ENCODE measurements at regions not wholly inside any gene's neighbourhood (a gene's known extent, or its start where the extent isn't known, plus 50 kb on each side); places are given as distances from the start of the nearest gene placed in this dataset.
"Not testable (repeated sequence)": the region's sequence is repeated elsewhere in the genome, so short reads cannot be mapped to it uniquely, and the experiment has no call there.

DNA sequence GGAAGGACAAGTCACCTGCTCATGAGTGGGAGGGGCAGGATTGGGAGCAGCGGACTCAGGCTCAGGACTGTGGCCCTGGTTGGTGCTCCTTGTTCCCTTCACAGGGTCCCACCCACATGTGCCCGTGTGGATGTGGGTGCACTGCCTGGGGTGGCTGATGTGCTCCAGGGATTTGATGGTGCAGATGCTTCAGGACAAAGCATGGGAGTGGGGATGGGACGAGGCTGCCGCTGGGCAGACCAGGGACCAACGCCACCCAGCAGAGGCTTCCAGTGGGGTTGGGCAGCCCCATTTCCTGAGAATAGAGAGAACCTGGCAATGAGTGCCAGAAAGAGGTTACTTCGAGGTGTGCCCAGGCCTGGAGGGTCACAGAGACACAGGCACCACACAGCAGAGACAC, 65.5 kb upstream of the IGLL5 start:
- DNase-seq (ENCODE audit: low spot score) = no peak

DNA sequence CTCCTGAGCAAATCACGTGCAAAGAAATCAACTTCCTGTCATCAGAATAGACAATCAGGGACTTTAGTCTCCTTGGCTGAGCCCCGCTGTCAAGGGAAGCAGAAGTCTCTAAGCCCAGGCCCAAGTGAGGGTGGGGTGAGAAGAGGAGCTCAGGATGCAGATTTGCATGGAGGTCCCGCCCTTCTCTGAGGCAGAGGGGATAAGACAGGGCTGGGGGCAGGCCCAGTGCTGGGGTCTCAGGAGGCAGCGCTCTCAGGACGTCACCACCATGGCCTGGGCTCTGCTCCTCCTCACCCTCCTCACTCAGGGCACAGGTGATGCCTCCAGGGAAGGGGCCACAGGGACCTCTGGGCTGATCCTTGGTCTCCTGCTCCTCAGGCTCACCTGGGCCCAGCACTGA, 65.1 kb upstream of the IGLL5 start:
- DNase-seq (ENCODE audit: low spot score) = not testable (repeated sequence)

DNA sequence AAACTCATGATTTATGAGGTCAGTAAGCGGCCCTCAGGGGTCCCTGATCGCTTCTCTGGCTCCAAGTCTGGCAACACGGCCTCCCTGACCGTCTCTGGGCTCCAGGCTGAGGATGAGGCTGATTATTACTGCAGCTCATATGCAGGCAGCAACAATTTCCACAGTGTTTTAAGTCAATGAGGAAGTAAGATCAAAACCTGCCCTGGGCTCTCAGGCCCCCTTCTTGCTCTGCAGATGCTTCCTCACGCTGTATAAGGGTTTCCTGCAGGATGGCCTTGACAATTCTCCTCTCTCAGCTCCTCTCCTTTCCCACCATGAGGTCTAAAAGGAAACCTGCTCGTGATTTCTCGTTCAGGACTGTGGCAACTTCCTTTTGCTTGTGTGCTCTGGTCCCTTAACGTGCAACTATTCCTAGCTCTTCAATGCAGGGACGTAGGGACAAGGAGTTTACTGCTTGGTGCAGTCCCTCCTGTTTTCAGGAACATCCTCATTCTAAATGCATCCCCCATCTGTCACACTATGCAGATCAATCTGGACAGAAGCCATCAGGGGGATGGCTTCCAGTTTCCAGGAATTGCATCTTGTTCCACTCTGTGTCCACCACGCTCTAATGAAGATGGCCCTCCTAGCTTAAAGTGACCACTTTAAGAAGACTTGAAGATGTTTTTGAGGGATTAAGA, 64.3 kb upstream of the IGLL5 start:
- DNase-seq (ENCODE audit: low spot score) = no peak

DNA sequence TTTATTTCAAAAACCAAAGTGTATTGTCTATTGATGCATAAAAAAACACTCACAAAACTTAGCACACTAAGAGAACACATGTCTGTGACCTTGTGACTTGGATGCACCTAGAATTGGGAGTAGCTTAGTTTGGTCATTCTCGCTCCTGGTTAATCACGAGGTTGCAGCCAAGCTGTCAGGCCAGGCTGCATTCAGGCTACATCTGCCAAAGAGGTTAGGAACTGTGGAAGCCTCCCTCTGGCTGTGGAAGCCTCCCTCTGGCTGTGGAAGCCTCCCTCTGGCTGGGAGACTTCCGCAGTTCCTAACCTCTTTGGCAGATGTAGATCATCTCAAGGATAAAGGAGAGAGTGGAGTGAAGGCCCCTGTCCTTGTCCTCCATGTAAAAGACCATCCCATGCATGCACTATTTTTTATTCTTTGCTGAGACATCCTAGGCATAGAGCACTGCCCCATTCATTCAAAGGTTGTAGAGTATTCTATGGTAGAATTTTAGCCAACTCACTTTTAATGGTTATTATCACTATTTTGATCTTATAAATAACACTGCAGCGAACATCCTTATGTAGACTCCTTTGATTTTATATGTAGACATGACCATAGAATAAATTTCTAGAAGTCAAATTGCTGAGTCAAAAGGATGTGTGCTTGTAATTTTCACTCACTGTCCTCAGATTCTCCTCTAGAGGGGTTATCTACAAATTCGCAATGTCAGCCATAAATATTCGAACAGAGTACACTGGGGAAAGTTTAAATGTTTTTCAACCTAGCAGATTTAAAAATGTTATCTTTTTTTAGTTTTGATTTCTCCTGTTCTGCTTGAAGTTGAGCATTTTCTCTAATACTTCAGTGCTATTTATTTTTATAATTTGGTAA, 63.0 kb upstream of the IGLL5 start:
- no peak for DNase-seq (ENCODE audit: low spot score)

DNA sequence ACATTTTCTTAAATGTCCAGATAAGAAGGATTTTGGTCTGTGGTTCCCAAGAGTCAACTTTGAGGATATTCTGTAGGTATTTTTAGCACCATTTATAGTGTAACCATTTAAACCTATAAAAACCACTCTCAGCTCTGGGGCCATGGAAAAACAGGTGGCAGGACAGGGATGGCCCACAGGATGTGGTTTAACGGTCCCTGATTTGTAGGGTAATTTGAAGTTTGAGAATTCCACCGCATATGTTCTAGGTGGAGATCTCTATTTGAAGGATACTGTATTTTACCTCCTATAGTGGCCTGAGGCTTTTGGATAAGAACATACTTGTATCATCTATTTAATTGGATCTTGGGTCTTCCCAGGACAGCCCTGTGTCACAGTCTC, 62.4 kb upstream of the IGLL5 start:
- DNase-seq (ENCODE audit: low spot score) = peak; percentile 4

DNA sequence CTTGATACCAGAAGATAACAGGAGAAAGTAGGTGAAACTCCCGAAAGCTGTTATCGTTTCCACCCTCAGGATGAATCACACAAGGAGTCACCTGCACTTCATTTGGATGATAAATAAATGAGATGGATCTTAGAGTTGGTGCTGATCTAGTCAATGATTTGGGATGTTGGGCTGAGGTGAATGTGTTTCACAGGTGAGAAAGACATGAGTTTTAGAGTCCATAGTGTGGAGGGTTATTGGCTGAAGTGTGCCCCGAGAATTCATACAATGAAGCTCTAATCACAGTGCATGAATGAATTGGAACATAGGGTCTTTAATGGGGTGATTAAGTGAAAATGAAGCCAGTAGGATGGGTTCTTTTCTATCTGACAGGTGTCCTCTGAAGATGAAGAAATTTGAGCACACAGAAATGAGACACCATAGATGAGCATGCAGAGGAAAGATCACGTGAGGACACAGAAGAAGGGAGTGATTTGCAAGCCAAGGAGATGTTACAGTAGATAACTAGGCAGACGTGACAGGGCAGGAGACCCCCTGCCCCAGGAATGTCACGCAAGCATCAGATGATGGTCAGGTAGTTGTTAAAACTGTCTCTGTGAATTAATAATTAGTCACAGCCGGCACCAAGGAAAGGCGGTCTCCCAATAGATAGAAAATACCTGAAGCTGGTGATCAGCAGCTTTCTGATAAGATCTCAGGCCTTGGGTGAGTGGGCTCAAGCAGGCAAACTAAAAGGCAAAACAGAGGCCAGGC, 60.3 kb upstream of the IGLL5 start:
- no peak for DNase-seq (ENCODE audit: low spot score)

DNA sequence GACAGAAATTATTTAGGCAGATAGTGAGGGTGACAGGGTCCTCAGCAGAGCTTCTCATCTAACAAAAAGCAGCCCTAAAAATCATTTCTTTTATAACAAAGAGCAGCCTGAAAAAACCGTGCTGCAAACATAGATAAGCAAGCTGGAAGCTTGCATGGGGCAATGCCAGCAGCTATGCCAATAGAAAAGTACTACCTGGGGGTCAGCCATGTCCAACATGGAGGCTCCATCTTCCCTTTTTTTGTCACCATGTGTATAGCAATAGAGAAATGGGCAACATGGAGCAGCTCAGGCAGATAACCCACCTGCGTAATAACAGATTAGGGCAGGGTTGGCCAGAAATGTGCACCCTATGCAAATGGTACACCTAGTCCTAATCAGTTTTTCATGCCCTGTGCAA, 57.4 kb upstream of the IGLL5 start:
- no peak for DNase-seq (ENCODE audit: low spot score)

DNA sequence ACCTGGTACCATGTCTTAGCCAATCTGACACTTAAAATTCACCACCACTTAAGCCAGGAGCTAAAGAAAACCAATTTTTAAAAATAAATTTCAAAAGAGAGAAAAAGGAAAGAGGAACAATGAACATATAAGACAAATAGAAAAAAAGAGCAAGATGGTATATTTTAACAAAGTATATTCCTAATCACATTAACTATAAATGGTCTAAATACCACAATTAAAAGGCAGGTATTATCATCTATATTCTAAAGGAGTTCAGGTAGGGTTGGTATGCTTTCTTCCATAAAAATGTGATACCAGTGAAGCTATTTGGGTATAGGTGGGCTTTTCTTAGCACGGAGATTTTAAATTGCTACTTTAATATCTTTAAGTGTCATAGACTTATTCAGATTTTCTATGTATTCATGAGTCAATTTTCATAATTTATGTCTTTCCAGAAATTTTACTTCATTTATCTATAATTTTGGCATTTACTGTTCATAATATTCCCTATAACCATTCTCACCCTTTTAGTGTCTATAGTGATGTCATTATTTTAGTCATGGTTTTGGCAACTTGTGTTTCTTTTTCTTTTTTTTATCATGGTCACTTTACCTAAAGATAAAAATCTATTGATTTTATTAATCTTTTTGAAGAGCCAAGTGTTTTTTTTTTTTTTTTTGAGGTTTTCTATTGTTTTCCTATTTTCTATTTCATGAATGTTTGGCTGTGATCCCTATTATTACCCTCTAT, 56.5 kb upstream of the IGLL5 start:
- no peak for DNase-seq (ENCODE audit: low spot score)

DNA sequence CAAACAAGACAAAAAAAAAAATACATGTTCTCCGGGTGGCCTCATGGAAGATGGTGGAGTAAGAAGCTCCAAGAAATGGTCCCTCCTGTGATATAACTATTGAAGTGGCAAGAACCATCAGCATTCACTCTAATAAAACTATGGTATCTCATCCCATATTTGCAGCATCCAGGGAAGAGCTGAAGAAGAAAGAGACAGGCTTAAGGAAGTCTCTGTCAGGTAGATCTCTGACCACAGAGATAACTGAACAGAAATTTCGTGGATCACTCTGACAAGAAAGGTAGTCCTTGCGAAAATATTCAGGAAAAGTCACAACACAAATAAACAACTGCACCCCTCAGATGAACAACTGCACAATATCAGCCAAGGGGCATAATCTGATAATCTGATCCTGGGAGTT, 54.6 kb upstream of the IGLL5 start:
- no peak for DNase-seq (ENCODE audit: low spot score)

DNA sequence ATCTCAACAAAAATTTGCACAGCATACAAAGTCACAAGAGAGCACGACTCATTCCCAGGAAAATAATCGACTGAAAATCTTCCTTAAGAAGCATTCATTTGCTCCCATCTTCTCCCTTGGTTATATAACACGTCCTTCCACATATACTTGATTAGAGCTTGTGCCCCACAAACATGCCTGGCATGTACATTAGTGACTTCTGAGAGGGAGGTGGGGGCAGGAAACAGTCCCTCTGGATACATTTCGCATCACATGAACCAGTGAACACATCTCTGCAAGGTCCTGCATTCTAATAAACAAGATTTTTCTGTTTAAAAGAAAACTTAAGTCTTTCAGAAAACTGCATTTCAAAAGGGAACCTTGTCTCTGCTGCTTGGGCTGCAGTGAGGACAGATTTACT, 54.1 kb upstream of the IGLL5 start:
- no peak for DNase-seq (ENCODE audit: low spot score)

DNA sequence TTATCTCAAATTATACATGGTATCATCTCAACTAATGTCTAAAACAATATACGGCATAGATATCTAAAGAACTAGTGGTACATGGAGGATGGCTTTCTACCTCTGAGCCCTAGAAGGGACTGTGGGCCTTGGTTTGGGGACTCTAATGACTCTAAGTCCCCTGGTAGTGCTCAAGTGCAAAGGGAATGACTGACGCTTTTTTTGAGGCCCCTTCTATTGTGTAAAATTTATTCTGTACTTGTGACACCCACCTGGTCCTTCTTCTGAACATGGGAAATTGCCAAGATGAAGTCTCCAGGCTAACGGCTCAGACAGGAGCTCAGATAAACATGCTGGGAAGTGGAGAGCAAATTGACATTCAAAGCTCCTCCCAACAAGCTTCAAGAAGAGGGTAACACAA, 53.4 kb upstream of the IGLL5 start:
- DNase-seq (ENCODE audit: low spot score) = no peak

DNA sequence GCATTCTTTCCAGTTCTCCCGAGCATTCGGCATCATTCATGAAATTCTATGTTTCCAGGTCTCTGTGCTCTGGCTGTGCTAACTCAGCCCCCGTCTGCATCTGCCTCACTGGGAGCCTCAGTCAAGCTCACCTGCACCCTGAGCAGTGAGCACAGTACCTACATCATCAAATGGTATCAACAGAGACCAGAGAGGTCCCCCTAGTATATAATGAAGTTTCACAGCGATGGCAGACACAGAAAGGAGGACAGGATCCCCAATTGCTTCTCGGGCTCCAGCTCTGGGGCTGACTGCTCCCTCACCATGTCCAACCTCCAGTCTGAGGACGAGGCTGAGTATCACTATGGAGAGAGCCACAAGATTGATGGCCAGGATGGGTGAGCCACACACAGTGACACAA, 52.8 kb upstream of the IGLL5 start:
- DNase-seq (ENCODE audit: low spot score) = no peak

DNA sequence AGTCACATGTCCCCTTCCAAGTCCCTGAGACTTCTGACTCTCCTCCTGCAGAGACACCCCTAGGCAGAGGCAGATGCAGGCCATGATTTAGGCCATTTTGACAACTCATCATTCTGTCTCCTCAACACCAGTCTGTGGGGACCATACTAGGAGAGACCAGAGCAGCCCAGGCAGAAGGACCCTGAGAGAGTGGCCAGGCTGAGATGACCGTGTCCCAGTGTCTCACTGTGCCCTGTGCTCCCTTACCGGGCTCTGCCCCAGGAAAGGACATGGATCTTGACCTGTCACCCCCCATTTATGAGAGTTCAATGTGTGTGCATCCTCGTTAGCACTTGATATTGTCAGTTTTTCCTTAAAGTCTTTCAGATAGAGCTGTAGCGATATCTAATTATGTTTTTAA, 52.4 kb upstream of the IGLL5 start:
- DNase-seq (ENCODE audit: low spot score) = no peak

DNA sequence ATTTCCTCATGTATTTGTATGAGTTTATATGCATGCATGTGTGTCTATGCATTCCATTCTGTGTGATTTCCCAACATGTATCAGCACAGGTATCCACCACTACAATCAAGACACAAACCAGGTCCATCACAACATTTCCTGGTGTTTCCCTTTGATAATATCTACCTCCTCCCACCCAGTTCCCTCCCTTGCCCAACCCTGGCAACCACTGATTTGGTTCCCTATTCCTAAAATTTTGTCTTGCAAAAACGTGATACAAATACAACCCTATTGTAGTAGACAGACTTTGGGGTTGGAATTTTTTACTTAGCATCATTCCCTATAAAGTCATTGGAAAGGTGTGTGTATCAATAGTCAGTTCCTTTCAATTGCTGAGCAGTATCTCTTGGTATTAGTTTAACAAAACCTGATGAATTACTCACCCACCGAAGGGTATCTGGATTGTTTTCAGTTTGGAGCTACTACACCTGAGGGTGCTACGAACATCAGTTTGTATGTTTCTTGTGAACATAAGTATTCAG, 51.8 kb upstream of the IGLL5 start:
- no peak for DNase-seq (ENCODE audit: low spot score)

DNA sequence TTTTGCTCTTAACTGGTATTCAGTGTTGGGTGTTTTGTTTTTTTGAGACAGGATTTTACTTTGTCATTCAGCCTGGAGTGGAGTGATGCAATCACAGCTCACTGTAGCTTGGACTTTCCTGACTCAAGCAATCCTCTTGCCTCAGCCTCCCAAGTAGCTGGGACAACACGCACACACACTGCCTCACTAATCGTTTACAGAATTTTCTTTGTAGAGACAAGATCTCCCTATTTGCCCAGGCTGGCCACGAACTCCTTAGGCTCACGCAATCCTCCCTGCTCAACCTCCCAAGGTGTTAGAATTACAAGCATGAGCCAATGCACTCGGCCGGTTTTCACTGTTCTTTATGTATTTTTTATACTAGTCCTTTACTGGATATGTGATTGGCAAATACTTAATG, 51.0 kb upstream of the IGLL5 start:
- DNase-seq (ENCODE audit: low spot score) = no peak

All from A172 (cell line).